ENCODE measurements at regions not wholly inside any gene's neighbourhood (a gene's known extent, or its start where the extent isn't known, plus 50 kb on each side); places are given as distances from the start of the nearest gene placed in this dataset.

DNA sequence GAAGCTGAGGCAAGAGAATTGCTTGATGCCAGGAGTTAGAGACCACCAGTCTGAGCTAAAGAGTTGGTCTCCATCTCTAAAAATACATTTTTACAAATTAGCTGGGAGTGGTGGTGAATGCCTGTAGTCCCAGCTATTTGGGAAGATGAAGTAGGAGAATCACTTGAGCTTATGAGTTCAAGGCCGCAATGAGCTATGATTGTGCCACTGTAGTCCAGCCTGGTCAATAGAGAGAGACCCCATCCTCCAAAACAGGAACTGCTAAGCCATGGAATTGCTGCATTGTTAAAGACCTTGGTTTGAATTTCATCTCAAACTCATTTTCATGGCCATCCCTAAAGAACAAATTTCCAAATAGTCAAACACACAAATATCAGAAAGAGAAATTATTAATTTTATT is 113.9 kb upstream of the AGTR1 start:
- H3K36me3 ChIP-seq (ENCODE audit: control insufficient read depth, insufficient read depth, low read length), result no peaks in the 10 kb centered on the region
- no peak for DNase-seq (ENCODE audit: low read depth in 4 of 6, low spot score in 6 of 6)
- H3K27ac ChIP-seq (ENCODE audit: low read depth, low read length), result no peak overlapping the region
- H3K4me3 ChIP-seq (ENCODE audit: low read depth, low read length), result no peak overlapping the region
- no peaks in the 10 kb centered on the region for H3K27me3 ChIP-seq (ENCODE audit: control insufficient read depth, insufficient read depth, low read length)
- WGBS (ENCODE audit: insufficient coverage), result 100% methylated on average over 1 of the region's 1 CpG
- H3K4me1 ChIP-seq (ENCODE audit: control insufficient read depth, insufficient read depth, low read length), result no peaks in the 10 kb centered on the region
- no peaks in the 10 kb centered on the region for H3K9me3 ChIP-seq (ENCODE audit: control insufficient read depth, insufficient read depth, low read length)

DNA sequence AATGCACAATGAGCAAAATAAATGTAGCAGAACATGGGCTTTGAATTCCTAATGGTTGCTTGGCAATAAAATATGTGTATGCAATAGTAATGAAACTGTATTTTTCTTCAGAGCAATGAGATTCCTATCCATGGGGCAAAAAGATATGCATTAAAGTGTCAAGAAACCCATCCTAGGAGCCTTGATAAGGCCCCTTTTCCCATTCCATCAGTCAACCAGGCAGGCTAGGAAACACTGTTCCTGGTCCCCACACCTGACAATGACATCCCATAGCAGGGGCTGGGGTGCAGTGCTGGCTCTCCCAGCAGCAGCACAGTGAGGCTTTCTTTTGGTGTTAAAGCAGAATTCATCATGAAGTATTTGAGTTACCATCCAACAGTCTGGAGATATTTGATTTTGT is 113.3 kb upstream of the AGTR1 start:
- Histone ChIP-seq H3K27ac (ENCODE audit: low read depth, low read length) (no peak overlapping the region), H3K9me3 (ENCODE audit: control insufficient read depth, insufficient read depth, low read length) (no peaks in the 10 kb centered on the region), H3K4me3 (ENCODE audit: low read depth, low read length) (no peak overlapping the region), H3K36me3 (ENCODE audit: control insufficient read depth, insufficient read depth, low read length) (no peaks in the 10 kb centered on the region), H3K4me1 (ENCODE audit: control insufficient read depth, insufficient read depth, low read length) (no peaks in the 10 kb centered on the region), H3K27me3 (ENCODE audit: control insufficient read depth, insufficient read depth, low read length) (no peaks in the 10 kb centered on the region)
- peak in 1 of 6 donors; percentile 42 for DNase-seq (ENCODE audit: low read depth in 4 of 6, low spot score in 6 of 6)

DNA sequence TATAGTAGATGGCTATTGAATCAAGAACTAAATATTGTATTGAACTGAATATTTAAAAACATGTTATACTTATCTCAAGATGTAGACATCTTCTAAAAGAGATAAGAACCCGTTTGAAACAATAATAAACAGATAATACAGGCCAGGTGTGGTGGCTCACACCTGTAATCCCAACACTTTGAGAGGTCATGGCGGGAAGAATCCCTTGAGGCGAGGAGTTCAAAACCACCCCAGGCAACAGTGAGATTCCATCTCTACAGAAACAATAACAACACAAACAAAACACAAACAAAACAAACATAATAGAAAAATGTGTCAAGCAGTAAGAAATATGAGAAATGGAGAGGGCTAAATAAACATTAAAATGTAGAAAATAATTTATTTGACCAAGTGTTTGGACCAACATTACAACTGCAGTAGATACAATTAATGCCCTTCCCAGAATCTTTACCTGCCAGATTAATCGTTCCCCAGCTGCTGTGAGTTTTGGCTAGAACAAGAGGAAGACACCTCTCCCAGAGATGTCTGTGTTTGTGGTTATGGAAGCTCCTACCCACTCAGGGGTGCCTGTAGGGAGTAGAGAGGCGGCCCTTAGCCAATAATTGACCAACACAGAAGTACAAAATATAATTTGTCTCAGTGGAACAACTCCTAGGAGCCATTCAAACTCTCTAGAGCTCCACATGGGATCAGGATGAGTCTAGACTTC is 111.9 kb upstream of the AGTR1 start:
- Histone ChIP-seq H3K4me3 (ENCODE audit: low read depth, low read length) (no peak overlapping the region), H3K27ac (ENCODE audit: low read depth, low read length) (no peak overlapping the region), H3K27me3 (ENCODE audit: control insufficient read depth, insufficient read depth, low read length) (no peaks in the 10 kb centered on the region), H3K36me3 (ENCODE audit: control insufficient read depth, insufficient read depth, low read length) (no peaks in the 10 kb centered on the region), H3K4me1 (ENCODE audit: control insufficient read depth, insufficient read depth, low read length) (no peaks in the 10 kb centered on the region), H3K9me3 (ENCODE audit: control insufficient read depth, insufficient read depth, low read length) (no peaks in the 10 kb centered on the region)
- no peak for DNase-seq (ENCODE audit: low read depth in 4 of 6, low spot score in 6 of 6)
- WGBS (ENCODE audit: insufficient coverage), result no CpG with 5 or more reads among the region's 5 CpGs

DNA sequence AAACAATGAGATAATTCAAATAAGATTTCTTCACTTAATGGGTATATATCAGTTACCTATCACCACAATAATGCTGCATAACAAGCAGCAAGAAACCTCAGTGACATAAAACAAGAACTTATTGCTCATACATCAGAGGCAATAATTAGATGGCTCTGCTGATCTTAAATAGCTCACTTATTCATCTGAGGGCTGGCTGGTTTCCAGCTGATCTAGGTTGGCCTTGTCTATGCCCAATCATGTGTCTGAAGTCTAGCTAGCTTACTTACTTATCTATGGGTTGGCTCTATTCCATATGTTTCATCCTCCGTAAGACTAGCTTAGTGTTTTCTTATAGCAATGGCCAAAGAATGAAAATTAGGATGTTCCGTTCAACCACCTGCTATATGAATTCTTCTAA is 109.4 kb upstream of the AGTR1 start:
- no peak overlapping the region for H3K4me3 ChIP-seq (ENCODE audit: low read depth, low read length)
- no peak overlapping the region for H3K27ac ChIP-seq (ENCODE audit: low read depth, low read length)
- H3K4me1 ChIP-seq (ENCODE audit: control insufficient read depth, insufficient read depth, low read length), result no peaks in the 10 kb centered on the region
- WGBS (ENCODE audit: insufficient coverage), result no CpG with 5 or more reads among the region's 2 CpGs
- no peaks in the 10 kb centered on the region for H3K36me3 ChIP-seq (ENCODE audit: control insufficient read depth, insufficient read depth, low read length)
- no peaks in the 10 kb centered on the region for H3K9me3 ChIP-seq (ENCODE audit: control insufficient read depth, insufficient read depth, low read length)
- no peaks in the 10 kb centered on the region for H3K27me3 ChIP-seq (ENCODE audit: control insufficient read depth, insufficient read depth, low read length)
- DNase-seq (ENCODE audit: low read depth in 4 of 6, low spot score in 6 of 6), result no peak

DNA sequence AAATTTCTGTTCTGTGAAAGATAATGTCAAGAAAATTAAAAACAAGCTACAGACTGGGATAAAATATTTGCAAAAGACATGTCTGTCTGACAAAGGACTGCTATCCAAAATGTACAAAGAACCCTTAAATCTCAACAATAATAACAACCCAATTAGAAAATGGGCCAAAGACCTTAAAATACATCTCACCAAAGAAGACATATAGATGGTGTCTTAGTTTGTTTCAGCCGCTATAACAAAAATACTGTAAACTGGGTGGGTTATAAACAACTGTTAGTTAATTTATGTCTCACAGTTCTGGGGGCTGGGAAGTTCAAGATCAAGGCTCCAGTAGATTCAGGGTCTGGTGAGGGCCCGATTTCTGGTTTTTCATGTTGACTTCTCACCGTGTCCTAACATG is 106.2 kb upstream of the AGTR1 start:
- DNase-seq (ENCODE audit: low read depth in 4 of 6, low spot score in 6 of 6), result no peak
- Histone ChIP-seq H3K36me3 (ENCODE audit: control insufficient read depth, insufficient read depth, low read length) (no peaks in the 10 kb centered on the region), H3K27ac (ENCODE audit: low read depth, low read length) (no peak overlapping the region), H3K4me1 (ENCODE audit: control insufficient read depth, insufficient read depth, low read length) (no peaks in the 10 kb centered on the region), H3K9me3 (ENCODE audit: control insufficient read depth, insufficient read depth, low read length) (no peaks in the 10 kb centered on the region), H3K27me3 (ENCODE audit: control insufficient read depth, insufficient read depth, low read length) (no peaks in the 10 kb centered on the region), H3K4me3 (ENCODE audit: low read depth, low read length) (no peak overlapping the region)
- WGBS (ENCODE audit: insufficient coverage), result no CpG with 5 or more reads among the region's 3 CpGs

DNA sequence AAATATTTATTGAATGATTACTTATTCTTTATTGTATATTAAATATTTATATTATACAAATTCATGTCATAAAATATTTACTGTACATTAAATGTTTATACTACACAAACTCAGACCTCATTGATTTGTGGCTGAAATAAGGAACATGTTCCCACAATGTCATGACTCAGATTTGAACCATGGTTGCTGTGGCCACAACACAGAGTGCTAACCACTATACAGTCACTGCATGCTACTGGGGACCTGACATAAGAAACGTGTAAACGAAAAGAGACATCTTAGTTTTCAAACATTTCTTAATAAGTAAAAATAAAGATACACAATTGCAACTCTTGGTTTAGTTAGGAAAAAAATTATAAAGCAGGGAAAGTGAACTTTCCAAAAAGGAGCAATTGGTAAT is 99.1 kb upstream of the AGTR1 start:
- Histone ChIP-seq H3K4me1 (ENCODE audit: control insufficient read depth, insufficient read depth, low read length) (no peaks in the 10 kb centered on the region), H3K36me3 (ENCODE audit: control insufficient read depth, insufficient read depth, low read length) (no peaks in the 10 kb centered on the region), H3K27me3 (ENCODE audit: control insufficient read depth, insufficient read depth, low read length) (no peaks in the 10 kb centered on the region), H3K4me3 (ENCODE audit: low read depth, low read length) (no peak overlapping the region), H3K9me3 (ENCODE audit: control insufficient read depth, insufficient read depth, low read length) (no peaks in the 10 kb centered on the region), H3K27ac (ENCODE audit: low read depth, low read length) (no peak overlapping the region)
- DNase-seq (ENCODE audit: low read depth in 4 of 6, low spot score in 6 of 6), result no peak
- no CpG with 5 or more reads among the region's 2 CpGs for WGBS (ENCODE audit: insufficient coverage)

DNA sequence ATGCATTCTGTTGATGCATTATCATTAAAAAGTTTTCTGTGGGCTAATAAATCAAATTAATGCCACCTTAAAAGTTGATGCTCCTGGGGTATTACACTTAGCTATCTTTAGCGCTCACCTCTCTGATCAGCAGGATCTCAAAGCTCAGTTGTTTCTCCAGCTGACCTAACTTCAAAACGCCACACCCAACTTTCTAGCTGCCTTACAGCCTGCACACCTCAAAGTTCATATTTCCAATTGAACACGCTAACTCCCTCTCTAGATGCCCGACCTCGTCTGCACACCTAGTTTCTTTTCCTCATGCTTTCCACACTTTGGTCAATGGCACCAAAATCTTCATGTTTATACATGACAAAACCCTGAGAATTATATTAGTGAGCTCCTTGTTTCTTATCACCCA is 98.2 kb upstream of the AGTR1 start:
- 97% methylated on average over 5 of the region's 5 CpGs for WGBS (ENCODE audit: insufficient coverage)
- no peak overlapping the region for H3K27ac ChIP-seq (ENCODE audit: low read depth, low read length)

DNA sequence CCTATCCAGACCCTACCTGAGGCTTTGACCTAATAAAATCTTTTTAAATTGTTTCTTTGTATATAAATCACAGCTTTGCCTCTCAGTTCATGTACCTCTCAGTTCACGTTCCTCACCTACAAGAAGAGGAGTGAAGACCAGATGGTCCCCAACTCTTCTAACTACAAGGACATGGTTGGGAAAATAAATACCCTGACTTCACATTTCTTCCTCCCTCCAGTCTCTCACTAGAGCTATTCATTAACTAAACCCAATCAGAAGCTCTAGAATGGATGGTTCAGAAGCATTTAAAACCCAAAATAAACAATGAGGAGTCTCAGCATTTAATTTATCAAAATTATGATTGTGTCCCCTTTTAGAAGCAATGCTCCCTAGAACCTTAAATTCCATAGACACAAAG is 97.3 kb upstream of the AGTR1 start:
- DNase-seq (ENCODE audit: low read depth in 4 of 6, low spot score in 6 of 6), result no peak
- Histone ChIP-seq H3K36me3 (ENCODE audit: control insufficient read depth, insufficient read depth, low read length) (no peaks in the 10 kb centered on the region), H3K27ac (ENCODE audit: low read depth, low read length) (no peak overlapping the region), H3K4me3 (ENCODE audit: low read depth, low read length) (no peak overlapping the region), H3K27me3 (ENCODE audit: control insufficient read depth, insufficient read depth, low read length) (no peaks in the 10 kb centered on the region), H3K4me1 (ENCODE audit: control insufficient read depth, insufficient read depth, low read length) (no peaks in the 10 kb centered on the region), H3K9me3 (ENCODE audit: control insufficient read depth, insufficient read depth, low read length) (no peaks in the 10 kb centered on the region)
- WGBS (ENCODE audit: insufficient coverage), result 83% methylated on average over 1 of the region's 1 CpG

More for the DNA sequence above, 98.2 kb upstream of the AGTR1 start:
- Histone ChIP-seq H3K4me3 (ENCODE audit: low read depth, low read length) (no peak overlapping the region), H3K27me3 (ENCODE audit: control insufficient read depth, insufficient read depth, low read length) (no peaks in the 10 kb centered on the region), H3K9me3 (ENCODE audit: control insufficient read depth, insufficient read depth, low read length) (no peaks in the 10 kb centered on the region), H3K4me1 (ENCODE audit: control insufficient read depth, insufficient read depth, low read length) (no peaks in the 10 kb centered on the region), H3K36me3 (ENCODE audit: control insufficient read depth, insufficient read depth, low read length) (no peaks in the 10 kb centered on the region)
- DNase-seq (ENCODE audit: low read depth in 4 of 6, low spot score in 6 of 6), result no peak

DNA sequence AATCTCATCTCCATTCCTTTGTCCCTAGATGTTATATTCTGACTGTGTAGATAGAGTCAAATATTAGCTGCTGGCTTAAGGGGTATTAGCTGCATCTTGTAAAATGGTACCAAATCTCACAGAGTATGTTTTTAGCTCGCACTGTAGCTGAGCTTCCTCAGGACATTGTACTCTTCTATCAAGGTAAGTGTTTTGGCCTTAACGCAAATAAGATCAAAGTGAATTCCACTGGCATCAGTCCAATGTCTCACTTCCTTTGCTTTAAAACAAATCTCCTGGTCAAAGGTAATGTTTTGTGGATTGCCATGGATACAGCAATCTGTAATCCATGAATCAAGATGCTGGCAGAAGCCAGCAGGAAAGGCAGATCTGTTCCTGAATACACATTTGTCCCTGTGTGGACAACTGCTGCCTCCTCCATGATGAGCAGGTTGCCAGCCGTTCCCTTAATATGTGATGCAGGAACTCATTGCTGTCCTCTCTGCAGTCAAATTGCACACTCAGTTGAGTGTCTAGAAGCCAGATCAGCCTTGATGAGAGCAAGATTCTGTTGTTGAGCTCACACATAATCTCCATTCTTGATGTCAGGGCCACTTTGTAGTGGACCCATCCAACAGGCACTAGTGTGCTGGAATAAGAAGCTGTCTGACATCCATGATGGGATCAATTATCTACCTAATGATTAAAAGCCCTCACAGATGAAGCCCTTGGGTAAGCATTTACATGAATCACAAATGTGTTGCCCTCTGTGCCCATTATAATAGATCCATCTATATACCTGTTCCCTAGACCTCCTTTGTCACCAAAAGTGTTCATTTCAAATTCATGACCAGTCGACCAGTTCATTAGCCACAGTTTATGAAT is 96.6 kb upstream of the AGTR1 start:
- H3K4me1 ChIP-seq (ENCODE audit: control insufficient read depth, insufficient read depth, low read length), result no peaks in the 10 kb centered on the region
- 61% methylated on average over 2 of the region's 4 CpGs for WGBS (ENCODE audit: insufficient coverage)
- no peak overlapping the region for H3K4me3 ChIP-seq (ENCODE audit: low read depth, low read length)
- H3K27me3 ChIP-seq (ENCODE audit: control insufficient read depth, insufficient read depth, low read length), result no peaks in the 10 kb centered on the region
- no peaks in the 10 kb centered on the region for H3K9me3 ChIP-seq (ENCODE audit: control insufficient read depth, insufficient read depth, low read length)
- H3K36me3 ChIP-seq (ENCODE audit: control insufficient read depth, insufficient read depth, low read length), result no peaks in the 10 kb centered on the region
- peak in 1 of 6 donors; percentile 13 for DNase-seq (ENCODE audit: low read depth in 4 of 6, low spot score in 6 of 6)
- no peak overlapping the region for H3K27ac ChIP-seq (ENCODE audit: low read depth, low read length)

Data from spinal cord (tissue), 9 donors.